ENCODE measurements at regions not wholly inside any gene's neighbourhood (a gene's known extent, or its start where the extent isn't known, plus 50 kb on each side); places are given as distances from the start of the nearest gene placed in this dataset.

- Mint-ChIP-seq H3K9me3 (peaks cover 2% of the 10 kb centered on the region), H3K27me3 (peaks cover 3% of the 10 kb centered on the region), H3K4me3 (no peak overlapping the region), H3K36me3 (ENCODE audit: low read depth) (no peaks in the 10 kb centered on the region), H3K27ac (no peak overlapping the region), H3K4me1 (ENCODE audit: low read depth) (no peaks in the 10 kb centered on the region)
- ChIA-PET CTCF (no interaction called here), POLR2A (no interaction called here)
- intact Hi-C loops (cut with micrococcal nuclease), result no loop called here
- ATAC-seq (no peak), DNase-seq (no peak)
- no peak for TF ChIP-seq CTCF (IDR thresholded peaks at IDR 0.05)
These were observed 54.1 kb upstream of the IBSP start for GRCh38 chr4:87745064-87745807.

DNA sequence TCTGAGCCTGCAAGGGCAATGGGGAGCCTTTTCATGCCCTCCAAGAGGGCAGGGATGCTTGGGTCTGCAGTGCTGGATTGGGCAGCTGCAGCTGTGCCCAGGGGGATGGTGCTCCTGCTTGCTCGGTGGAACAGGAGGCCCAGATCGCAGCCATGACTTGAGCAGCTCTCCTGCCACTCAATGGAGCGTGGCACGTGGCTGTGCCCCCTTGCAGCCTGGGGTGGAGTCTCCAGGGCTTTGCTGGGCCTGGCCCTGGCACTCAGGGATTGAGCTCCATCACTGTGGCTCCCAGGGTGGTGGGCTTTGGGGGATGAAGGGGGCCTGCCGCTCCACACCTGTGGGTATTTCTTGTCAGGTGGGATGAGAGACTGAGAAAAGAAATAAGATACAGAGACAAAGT, 53.4 kb upstream of the IBSP start:
- Mint-ChIP-seq H3K27ac (no peak overlapping the region), H3K9me3 (peaks cover 2% of the 10 kb centered on the region), H3K4me3 (no peak overlapping the region), H3K27me3 (peaks cover 3% of the 10 kb centered on the region), H3K4me1 (ENCODE audit: low read depth) (no peaks in the 10 kb centered on the region), H3K36me3 (ENCODE audit: low read depth) (no peaks in the 10 kb centered on the region)
- CTCF ChIA-PET, result no interaction called here
- no peak for TF ChIP-seq CTCF (IDR thresholded peaks at IDR 0.05)
- intact Hi-C loops (cut with micrococcal nuclease), result no loop called here
- POLR2A ChIA-PET, result no interaction called here
- DNase-seq, result no peak
- no peak for ATAC-seq

Measured in activated CD8-positive, alpha-beta T cell treated with anti-CD3 and anti-CD28 coated beads for 36 hours (primary cell).